ENCODE measurements at regions not wholly inside any gene's neighbourhood (a gene's known extent, or its start where the extent isn't known, plus 50 kb on each side); places are given as distances from the start of the nearest gene placed in this dataset.
"Not testable (repeated sequence)": the region's sequence is repeated elsewhere in the genome, so short reads cannot be mapped to it uniquely, and the experiment has no call there.

- no peak for DNase-seq
Observed at GRCh38 chr1:94668528-94668927, 127.0 kb upstream of the F3 start.

- no peak for DNase-seq
Observed at GRCh38 chr1:94667818-94668217, 126.3 kb upstream of the F3 start.

- DNase-seq: no peak
Observed at GRCh38 chr1:94666797-94667196, 125.2 kb upstream of the F3 start.

GRCh38 chr1:94661431-94661932, 119.9 kb upstream of the F3 start:
- no peak for DNase-seq

GRCh38 chr1:94660994-94661393, 119.4 kb upstream of the F3 start:
- DNase-seq: no peak

GRCh38 chr1:94660258-94660657, 118.7 kb upstream of the F3 start:
- DNase-seq: no peak

GRCh38 chr1:94659202-94659601, 117.6 kb upstream of the F3 start:
- DNase-seq: not testable (repeated sequence)

GRCh38 chr1:94658221-94658620, 116.7 kb upstream of the F3 start:
- no peak for DNase-seq

GRCh38 chr1:94657776-94658175, 116.2 kb upstream of the F3 start:
- not testable (repeated sequence) for DNase-seq

GRCh38 chr1:94656967-94657366, 115.4 kb upstream of the F3 start:
- no peak for DNase-seq

- DNase-seq: no peak
Observed at GRCh38 chr1:94654919-94655318, 113.4 kb upstream of the F3 start.

- DNase-seq: no peak
Observed at GRCh38 chr1:94654459-94654858, 112.9 kb upstream of the F3 start.

- no peak for DNase-seq
Observed at GRCh38 chr1:94654031-94654430, 112.5 kb upstream of the F3 start.

- no peak for DNase-seq
Observed at GRCh38 chr1:94653454-94653853, 111.9 kb upstream of the F3 start.

- DNase-seq: no peak
Observed at GRCh38 chr1:94651076-94651475, 109.5 kb upstream of the F3 start.

GRCh38 chr1:94650301-94650700, 108.7 kb upstream of the F3 start:
- no peak for DNase-seq

GRCh38 chr1:94648225-94649007, 106.9 kb upstream of the F3 start:
- no peak for DNase-seq

GRCh38 chr1:94646786-94647555, 105.4 kb upstream of the F3 start:
- no peak for DNase-seq

- DNase-seq: no peak
Observed at GRCh38 chr1:94646141-94646643, 104.6 kb upstream of the F3 start.

- no peak for DNase-seq
Observed at GRCh38 chr1:94644352-94644751, 102.8 kb upstream of the F3 start.

GRCh38 chr1:94643819-94644218, 102.3 kb upstream of the F3 start:
- no peak for DNase-seq

GRCh38 chr1:94642617-94643321, 101.2 kb upstream of the F3 start:
- DNase-seq: no peak

GRCh38 chr1:94641990-94642389, 100.4 kb upstream of the F3 start:
- no peak for DNase-seq
